ENCODE measurements at regions not wholly inside any gene's neighbourhood (a gene's known extent, or its start where the extent isn't known, plus 50 kb on each side); places are given as distances from the start of the nearest gene placed in this dataset.

DNA sequence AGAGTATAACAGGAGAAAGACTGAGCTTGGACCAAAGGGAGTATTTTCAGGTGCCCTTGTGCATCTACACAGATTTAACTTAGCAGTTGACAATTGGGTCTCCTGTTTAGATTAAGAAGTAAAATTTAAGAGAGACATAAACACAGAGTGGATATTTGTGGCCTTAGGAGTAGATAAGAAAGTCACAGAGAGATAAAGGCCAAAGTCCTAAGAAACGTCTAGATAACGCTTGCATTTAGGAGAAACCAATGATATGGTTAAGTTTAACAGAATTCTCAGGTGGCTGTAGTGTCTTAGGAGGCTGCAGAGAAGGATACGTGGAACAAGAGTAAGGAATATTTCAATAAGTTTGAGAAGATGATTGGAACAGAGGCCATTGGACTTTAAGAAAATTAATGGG lies 155.0 kb upstream of the DAB2 start:
- WGBS, 2 donors, result 91 to 96% methylated on average over 3 of the region's 3 CpGs
- TF ChIP-seq, protein P1, sequence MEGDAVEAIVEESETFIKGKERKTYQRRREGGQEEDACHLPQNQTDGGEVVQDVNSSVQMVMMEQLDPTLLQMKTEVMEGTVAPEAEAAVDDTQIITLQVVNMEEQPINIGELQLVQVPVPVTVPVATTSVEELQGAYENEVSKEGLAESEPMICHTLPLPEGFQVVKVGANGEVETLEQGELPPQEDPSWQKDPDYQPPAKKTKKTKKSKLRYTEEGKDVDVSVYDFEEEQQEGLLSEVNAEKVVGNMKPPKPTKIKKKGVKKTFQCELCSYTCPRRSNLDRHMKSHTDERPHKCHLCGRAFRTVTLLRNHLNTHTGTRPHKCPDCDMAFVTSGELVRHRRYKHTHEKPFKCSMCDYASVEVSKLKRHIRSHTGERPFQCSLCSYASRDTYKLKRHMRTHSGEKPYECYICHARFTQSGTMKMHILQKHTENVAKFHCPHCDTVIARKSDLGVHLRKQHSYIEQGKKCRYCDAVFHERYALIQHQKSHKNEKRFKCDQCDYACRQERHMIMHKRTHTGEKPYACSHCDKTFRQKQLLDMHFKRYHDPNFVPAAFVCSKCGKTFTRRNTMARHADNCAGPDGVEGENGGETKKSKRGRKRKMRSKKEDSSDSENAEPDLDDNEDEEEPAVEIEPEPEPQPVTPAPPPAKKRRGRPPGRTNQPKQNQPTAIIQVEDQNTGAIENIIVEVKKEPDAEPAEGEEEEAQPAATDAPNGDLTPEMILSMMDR (IDR thresholded peaks at IDR 0.05), result no peak
- no peak for TF ChIP-seq POLR2A (IDR thresholded peaks at IDR 0.05)
- intact Hi-C loops (cut with DNase I; ENCODE audit: low total_unique reads), result loop anchor here (5.0 to 10.0 kb wide), 2 partner anchors 1102 to 1145 kb away; no protein-coding TSS in a partner anchor
- H3K4me3 ChIP-seq (ENCODE audit: low read depth, poor library complexity, severe bottlenecking), result no peak overlapping the region
- DNase-seq (ENCODE audit: low spot score in 2 of 2), result no peak

DNA sequence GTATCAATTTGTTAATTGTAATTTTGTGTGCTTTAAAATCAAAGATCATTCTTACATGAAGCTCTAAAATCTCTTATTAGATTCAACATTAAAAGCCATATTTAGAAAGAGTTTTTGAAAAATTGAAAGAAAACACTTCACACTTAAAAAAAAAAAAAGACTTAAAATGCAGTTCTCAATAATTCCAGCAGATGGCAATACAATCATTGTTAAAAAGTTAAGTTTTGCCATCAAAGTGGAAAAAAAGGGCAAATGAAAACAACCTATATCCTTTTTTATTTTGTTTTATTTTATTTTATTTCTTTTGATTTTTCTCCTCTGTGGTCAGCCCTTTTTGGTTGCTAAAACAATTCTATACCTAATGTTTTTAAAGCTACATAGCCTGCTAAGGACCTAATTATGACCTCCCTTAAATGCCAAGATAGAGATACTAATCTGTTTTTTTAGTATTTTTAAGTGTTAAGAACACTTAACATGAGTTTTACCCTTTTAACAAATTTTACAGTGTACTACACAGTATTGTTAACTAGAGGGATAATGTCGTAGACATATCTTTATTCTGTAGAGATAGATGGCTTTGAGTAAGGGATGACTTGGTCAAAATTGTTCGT lies 154.2 kb upstream of the DAB2 start:
- no peak overlapping the region for H3K4me3 ChIP-seq (ENCODE audit: low read depth, poor library complexity, severe bottlenecking)
- TF ChIP-seq POLR2A (IDR thresholded peaks at IDR 0.05), result no peak
- TF ChIP-seq, protein P1 (IDR thresholded peaks at IDR 0.05), result no peak
- 89 to 94% methylated on average over 2 of the region's 2 CpGs for WGBS, 2 donors
- intact Hi-C loops (cut with DNase I; ENCODE audit: low total_unique reads), result loop anchor here (5.0 kb wide), 1 partner anchor 1102 kb away; no protein-coding TSS in a partner anchor
- no peak for DNase-seq (ENCODE audit: low spot score in 2 of 2)

DNA sequence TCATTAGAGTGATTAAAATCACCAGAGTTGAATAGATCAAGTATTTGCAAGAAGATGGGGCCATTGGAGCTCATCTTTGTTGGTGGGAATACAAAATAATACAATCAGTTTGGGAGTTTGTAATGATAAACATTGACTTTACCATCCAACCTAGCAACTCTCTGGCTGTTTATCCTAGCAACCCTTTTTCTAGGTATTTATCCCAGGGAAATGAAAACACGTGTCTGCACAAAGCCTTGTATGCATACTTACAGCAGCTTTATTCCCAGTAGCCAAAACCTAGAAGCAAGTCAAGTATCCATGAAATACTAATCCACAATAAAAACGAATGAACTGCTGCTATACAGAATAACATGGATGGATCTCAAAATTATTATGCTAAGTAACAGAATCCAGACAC lies 152.7 kb upstream of the DAB2 start:
- TF ChIP-seq, protein P1 (IDR thresholded peaks at IDR 0.05), result no peak
- TF ChIP-seq POLR2A (IDR thresholded peaks at IDR 0.05), result no peak
- intact Hi-C loops (cut with DNase I; ENCODE audit: low total_unique reads), result loop anchor here (5.0 kb wide), 1 partner anchor 1100 kb away; no protein-coding TSS in a partner anchor
- no peak overlapping the region for H3K4me3 ChIP-seq (ENCODE audit: low read depth, poor library complexity, severe bottlenecking)
- no peak for DNase-seq (ENCODE audit: low spot score in 2 of 2)
- WGBS, 2 donors, result 21 to 27% methylated on average over 2 of the region's 2 CpGs

DNA sequence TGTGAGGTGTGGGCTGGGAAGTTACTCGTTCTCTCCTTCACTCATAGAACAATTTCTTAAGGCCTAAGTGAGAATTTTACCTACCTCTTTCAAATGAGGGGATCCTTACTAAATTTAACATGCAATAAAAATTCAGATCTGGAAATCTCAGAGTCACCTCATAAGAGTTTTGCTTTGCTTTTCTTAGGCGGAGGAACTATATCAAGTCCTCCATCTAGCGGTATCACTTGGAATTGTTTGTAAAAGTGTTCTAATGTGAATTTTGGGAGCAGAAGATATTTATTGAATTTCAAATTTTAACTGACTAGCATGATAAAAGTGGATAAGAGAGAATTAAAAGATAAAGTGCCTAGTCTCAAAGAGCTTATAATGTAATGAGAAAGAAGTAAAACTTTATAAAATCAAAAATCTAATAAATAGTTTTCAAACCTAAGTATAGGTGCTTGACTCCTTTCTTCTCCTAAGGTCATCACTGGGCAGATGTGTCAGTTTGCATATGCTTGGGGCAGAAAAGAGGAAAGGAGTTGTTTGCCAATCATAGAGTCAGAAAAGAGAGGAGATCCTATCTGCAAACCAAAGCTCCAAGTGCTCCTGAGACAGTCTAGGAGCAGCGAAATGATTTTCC lies 145.7 kb upstream of the DAB2 start:
- WGBS, 2 donors, result 32 to 36% methylated on average over 4 of the region's 4 CpGs
- TF ChIP-seq, protein P1 (IDR thresholded peaks at IDR 0.05), result no peak
- no peak for TF ChIP-seq POLR2A (IDR thresholded peaks at IDR 0.05)
- intact Hi-C loops (cut with DNase I; ENCODE audit: low total_unique reads), result no loop called here
- H3K4me3 ChIP-seq (ENCODE audit: low read depth, poor library complexity, severe bottlenecking), result no peak overlapping the region
- no peak for DNase-seq (ENCODE audit: low spot score in 2 of 2)

DNA sequence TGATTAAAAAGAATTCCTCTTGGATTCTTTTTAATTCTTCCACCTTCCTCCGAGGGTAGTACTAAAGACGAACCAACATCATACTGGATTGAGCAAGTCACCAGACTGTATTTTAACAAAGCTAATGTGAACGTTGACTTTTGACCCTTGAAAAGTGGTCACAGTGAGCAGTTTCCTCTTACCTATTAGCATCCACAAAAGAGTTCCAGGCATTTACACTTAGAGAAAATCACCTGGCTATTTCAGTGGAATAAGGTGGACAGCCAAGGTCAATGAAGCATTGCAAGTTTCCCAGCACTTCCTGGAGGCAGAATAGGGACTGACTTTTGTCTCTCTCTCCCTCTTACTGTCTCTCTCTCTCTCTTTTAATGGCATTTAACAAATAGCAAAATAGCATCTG lies 145.1 kb upstream of the DAB2 start:
- WGBS, 2 donors, result 54 to 56% methylated on average over 3 of the region's 3 CpGs
- intact Hi-C loops (cut with DNase I; ENCODE audit: low total_unique reads), result no loop called here

More for the DNA sequence above, 145.1 kb upstream of the DAB2 start:
- no peak for DNase-seq (ENCODE audit: low spot score in 2 of 2)
- no peak overlapping the region for H3K4me3 ChIP-seq (ENCODE audit: low read depth, poor library complexity, severe bottlenecking)
- TF ChIP-seq POLR2A (IDR thresholded peaks at IDR 0.05), result no peak
- TF ChIP-seq, protein P1 (IDR thresholded peaks at IDR 0.05), result no peak
